GM19463 (cell line): ENCODE measurements at regions not wholly inside any gene's neighbourhood (a gene's known extent, or its start where the extent isn't known, plus 50 kb on each side); places are given as distances from the start of the nearest gene placed in this dataset.

Experiments
- ATAC-seq: cut with Tn5 transposase; IDR thresholded peaks from one replicate; pipeline ENCODE4 v1.9.1; 2021; ENCODE audit warnings: mild to moderate bottlenecking, moderate library complexity; ENCODE audit not compliant: unreplicated experiment

GRCh38 chr2:136376798-136377211, 258.9 kb upstream of the CXCR4 start:
- ATAC-seq = no peak

GRCh38 chr2:136376211-136376610, 258.3 kb upstream of the CXCR4 start:
- ATAC-seq = no peak

- ATAC-seq = peak; percentile 54
These were observed 257.3 kb upstream of the CXCR4 start for GRCh38 chr2:136375017-136375901.

GRCh38 chr2:136373841-136374240, 255.9 kb upstream of the CXCR4 start:
- ATAC-seq = no peak

- no peak for ATAC-seq
These were observed 255.1 kb upstream of the CXCR4 start for GRCh38 chr2:136373029-136373428.

DNA sequence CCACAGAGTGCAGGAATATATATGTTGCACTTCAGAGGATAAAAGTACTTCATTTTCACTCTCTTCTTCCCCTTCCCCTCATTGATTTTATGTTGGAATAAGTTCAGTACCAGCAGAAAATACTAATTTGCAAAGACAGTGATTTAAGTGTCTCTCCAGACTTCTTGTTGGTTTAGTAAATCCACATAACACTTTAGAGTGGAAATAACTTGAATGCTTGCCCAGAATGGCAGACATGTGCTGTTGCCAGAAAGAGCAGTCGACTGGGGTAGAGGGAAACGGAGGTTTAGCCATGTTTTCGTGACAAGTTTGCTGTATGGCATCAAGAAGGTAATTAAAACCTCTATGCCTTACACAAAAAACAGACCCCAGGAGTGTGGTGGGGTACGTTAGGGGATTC, 246.0 kb upstream of the CXCR4 start:
- ATAC-seq = no peak

- no peak for ATAC-seq
These were observed 245.5 kb upstream of the CXCR4 start for GRCh38 chr2:136363470-136363869.

DNA sequence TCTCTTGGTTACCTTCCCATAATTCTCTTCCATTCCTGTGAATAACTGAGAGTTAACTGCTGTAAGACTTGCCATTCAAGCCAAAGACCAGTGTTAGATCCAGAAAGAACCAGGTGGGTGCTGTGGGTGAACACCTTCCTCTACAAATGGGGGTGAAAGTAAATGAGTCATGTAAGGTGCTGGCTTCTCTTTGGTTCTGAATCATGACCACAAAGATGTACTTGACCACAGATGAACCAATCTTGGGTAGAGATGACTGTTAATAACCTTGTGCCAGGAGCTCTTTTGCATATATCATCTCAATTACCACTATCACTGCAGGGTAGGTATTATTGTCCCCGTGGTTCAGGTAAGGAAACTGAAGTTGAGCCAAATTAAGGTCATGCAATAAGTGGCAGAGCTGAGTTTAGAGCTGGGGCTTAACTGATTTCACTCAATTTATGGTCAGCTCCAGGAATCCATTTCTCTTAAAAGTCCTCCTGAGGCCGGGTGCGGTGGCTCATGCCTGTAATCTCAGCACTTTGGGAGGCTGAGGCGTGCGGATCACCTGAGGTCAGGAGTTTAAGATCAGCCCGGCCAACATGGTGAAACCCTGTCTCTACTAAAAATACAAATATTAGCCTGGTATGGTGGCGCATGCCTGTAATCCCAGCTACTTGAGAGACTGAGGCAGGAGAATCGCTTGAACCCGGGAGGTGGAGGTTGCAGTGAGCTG, 244.9 kb upstream of the CXCR4 start:
- ATAC-seq = peak; percentile 98

GRCh38 chr2:136361521-136361920, 243.6 kb upstream of the CXCR4 start:
- ATAC-seq = no peak

DNA sequence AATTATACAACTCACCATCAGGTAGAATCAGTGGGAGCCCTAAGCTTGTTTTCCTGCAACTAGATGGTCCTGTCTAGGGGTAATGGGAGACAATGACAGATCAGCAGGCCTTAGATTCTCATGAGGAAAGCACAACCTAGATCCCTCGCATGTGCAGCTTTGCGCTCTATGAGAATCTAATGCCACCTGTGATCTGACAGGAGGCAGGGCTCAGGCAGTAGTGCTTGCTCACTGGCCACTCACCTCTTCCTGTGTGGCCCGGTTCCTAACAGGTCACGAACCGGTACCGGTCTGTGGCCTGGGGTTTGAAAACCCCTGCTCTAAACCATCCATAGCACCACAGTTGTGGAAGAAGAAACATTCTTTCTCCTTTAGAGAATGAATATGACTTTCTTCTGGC, 242.8 kb upstream of the CXCR4 start:
- ATAC-seq = no peak

DNA sequence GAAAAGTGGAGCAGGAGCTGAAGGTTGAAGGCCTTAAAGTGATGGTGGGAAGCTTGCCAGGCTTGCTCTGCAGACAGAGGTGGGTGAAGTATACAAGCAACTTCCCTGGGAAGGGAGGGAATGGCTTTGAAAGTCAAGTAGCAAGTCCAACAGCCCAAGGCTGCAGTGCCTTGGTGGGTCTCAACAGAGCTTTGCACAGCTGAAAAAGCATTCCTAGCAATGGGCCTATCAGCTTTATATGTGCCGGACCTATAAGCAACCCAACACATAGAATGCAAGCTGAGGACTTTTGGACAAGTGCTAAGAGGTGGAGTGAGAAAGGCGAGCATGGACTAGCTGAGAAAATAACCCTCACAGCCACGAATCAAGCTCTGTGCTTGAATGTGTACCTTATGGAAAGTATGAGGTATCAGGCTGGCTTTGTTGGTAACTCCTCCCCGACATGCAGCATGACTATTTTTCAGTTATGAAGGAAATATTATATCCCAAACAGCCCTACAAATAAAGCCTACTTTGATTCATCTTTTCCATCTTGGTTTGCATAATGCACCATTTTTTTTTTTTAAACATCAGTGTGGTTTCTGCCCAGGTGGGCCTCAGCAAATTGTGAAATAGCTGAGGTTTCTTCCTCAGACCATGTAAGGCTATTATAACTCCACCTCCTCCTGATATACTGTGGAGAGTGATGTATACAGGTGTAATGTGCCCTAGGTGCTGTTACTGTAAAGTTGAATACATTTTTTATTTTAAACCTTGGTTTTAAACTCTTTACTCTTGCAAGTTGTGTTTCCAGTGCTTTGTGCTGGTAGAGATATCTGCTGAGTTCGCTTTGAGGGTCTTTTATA, 241.4 kb upstream of the CXCR4 start:
- ATAC-seq = no peak

DNA sequence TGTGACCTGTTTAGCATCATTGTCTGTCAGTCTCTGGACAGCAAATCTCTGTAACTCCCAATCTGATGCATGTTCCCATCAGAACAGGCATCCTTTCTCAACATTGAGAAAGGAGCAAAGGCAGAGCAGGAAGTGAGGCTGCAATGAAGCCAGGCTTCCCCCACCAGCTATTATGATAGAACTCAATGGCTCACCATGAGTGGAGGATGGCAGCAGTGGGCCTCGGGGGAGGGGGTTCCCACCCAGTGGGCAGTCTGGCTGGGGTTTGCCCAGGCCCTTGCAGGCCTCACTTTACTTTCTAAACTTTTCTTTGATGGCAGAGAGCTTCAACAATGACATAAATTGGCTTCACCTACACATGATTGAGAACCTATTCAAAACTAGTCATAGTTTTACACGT, 240.6 kb upstream of the CXCR4 start:
- ATAC-seq = no peak

- ATAC-seq = no peak
These were observed 239.0 kb upstream of the CXCR4 start for GRCh38 chr2:136357007-136357380.

GRCh38 chr2:136356125-136357006, 238.4 kb upstream of the CXCR4 start:
- no peak for ATAC-seq

DNA sequence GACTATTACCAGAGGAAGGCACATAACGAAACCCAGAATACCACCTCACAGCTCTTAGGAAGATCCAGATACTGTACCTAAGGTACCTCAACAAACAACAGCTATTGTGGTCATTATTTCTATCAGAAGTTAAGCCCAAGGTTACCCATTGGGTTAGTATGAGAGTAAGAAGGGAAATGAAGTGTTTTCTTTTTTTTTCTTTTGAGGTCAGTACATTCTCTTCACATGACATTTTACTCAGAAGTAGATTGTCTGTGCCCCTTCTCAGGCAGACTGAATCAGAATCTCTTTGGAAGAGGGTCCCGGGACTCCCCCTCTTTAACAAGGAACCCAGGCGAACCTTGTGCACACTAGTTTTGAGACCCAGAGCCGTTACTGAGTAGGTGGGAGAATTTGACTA, 233.7 kb upstream of the CXCR4 start:
- ATAC-seq = no peak

GRCh38 chr2:136347981-136348380, 230.0 kb upstream of the CXCR4 start:
- ATAC-seq = no peak

DNA sequence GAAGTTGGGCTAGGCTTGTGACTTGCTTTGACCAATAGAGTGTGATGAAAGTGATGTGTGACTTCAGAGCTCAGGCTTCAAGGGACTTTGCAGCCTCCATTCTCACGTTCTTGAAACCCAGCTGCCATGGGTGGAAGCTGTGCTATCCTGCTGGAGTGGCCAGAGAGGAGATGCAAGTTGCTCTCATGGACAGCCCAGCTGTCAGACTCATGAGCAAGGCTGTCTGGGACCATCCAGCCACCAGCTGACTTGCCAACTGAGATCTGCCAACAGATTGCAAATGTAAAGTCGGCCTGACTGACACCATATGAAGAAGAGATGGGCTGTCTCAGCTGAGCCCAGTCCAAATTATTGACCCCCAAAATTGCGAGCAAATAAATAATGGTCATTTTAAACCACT, 226.4 kb upstream of the CXCR4 start:
- ATAC-seq = no peak

GRCh38 chr2:136342138-136342537, 224.2 kb upstream of the CXCR4 start:
- no peak for ATAC-seq

DNA sequence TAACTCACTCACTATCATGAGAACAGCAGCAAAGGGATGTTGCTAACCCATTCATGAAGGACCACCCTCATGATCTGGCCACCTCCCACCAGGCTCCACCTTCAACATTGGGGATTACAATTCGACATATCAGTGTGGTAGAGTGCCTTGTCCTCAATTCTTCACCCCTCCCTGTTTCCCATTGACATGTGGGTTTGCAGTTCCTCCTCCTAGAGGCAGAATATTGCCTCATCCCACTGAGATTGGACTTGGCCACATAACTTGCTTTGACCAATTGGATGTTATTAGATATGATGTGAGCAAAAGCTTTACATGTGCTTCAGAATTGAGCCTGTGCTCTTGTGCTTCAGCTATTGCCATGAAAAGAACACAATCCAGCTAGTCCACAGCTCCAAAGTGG, 217.0 kb upstream of the CXCR4 start:
- ATAC-seq = no peak

DNA sequence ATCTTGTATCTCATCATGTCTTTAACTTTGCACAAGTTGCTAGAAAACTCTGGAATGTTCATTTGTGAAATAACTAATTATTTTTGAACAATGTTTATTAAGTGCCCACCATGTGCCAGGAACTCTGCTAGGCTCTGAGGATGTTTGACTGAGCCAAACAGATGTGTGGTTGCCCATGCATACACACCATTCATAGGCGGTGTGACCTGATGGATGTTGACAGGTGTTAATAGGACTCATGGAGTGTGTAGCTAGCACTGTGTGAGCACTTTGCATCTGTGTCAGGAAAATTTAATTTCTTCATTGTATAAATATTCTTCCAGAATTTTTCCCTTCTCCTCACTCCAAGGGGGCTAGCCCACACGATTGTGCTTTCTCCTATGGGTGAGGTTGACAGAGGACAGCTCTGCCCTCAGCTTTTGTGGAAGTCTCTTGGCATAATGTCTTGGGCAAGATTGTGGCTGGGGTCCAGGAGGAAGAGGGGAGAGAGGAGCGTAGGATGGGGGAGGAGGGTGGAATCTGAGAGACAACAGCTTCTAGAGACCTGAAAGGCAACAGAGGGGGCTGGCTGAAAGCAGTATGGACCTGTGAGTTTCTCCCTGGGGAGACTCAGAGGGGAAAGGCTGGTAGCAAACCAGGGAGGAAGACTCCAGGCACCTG, 214.6 kb upstream of the CXCR4 start:
- no peak for ATAC-seq
